Lower leg skin (tissue), 3 donors: ENCODE measurements at regions not wholly inside any gene's neighbourhood (a gene's known extent, or its start where the extent isn't known, plus 50 kb on each side); places are given as distances from the start of the nearest gene placed in this dataset.
"Not testable (repeated sequence)": the region's sequence is repeated elsewhere in the genome, so short reads cannot be mapped to it uniquely, and the experiment has no call there.

Experiments
- POLR2A ChIP-seq, 2 donors: fragments of 450-650 bp; IDR thresholded peaks; one replicate each; pipeline ENCODE4 v1.6.1; 2016 to 2017; ENCODE audit warnings: antibody characterized with exemption in 2 of 2, mild to moderate bottlenecking in 1 of 2, moderate library complexity in 1 of 2
- TF ChIP-seq, protein P1 (sequence below), 3 donors: fragments of 450-650 bp; IDR thresholded peaks; one replicate each; pipeline ENCODE4 v1.5.1; 2016; ENCODE audit warnings: antibody characterized with exemption in 3 of 3, mild to moderate bottlenecking in 3 of 3, moderate library complexity in 2 of 3

- TF ChIP-seq, protein P1, sequence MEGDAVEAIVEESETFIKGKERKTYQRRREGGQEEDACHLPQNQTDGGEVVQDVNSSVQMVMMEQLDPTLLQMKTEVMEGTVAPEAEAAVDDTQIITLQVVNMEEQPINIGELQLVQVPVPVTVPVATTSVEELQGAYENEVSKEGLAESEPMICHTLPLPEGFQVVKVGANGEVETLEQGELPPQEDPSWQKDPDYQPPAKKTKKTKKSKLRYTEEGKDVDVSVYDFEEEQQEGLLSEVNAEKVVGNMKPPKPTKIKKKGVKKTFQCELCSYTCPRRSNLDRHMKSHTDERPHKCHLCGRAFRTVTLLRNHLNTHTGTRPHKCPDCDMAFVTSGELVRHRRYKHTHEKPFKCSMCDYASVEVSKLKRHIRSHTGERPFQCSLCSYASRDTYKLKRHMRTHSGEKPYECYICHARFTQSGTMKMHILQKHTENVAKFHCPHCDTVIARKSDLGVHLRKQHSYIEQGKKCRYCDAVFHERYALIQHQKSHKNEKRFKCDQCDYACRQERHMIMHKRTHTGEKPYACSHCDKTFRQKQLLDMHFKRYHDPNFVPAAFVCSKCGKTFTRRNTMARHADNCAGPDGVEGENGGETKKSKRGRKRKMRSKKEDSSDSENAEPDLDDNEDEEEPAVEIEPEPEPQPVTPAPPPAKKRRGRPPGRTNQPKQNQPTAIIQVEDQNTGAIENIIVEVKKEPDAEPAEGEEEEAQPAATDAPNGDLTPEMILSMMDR (IDR thresholded peaks at IDR 0.05), result not testable (repeated sequence)
- TF ChIP-seq POLR2A (IDR thresholded peaks at IDR 0.05), result not testable (repeated sequence)
Observed at GRCh38 chr17:47057279-47057678, 78.2 kb upstream of the RPRML start.
